ENCODE measurements at regions not wholly inside any gene's neighbourhood (a gene's known extent, or its start where the extent isn't known, plus 50 kb on each side); places are given as distances from the start of the nearest gene placed in this dataset.

DNA sequence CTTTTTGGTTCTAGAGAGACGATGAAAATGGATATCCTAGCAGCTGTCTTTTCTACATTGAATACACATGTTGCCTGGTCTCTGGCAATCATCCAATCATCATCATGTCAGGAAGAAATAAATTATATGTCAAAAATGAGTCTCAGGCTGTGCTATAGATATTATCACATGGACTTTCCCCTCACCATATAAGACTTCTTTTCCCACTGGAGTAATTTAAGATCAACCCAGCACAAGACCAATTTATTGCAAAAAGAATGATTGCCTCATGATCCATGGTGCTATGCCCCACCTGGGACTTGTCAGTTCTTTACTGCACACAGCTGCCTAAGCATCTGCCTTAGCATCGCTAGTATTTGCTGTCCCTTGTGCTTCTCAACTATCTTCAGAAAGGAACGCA, 783.7 kb upstream of the TMEFF2 start:
- TF ChIP-seq, protein P1, sequence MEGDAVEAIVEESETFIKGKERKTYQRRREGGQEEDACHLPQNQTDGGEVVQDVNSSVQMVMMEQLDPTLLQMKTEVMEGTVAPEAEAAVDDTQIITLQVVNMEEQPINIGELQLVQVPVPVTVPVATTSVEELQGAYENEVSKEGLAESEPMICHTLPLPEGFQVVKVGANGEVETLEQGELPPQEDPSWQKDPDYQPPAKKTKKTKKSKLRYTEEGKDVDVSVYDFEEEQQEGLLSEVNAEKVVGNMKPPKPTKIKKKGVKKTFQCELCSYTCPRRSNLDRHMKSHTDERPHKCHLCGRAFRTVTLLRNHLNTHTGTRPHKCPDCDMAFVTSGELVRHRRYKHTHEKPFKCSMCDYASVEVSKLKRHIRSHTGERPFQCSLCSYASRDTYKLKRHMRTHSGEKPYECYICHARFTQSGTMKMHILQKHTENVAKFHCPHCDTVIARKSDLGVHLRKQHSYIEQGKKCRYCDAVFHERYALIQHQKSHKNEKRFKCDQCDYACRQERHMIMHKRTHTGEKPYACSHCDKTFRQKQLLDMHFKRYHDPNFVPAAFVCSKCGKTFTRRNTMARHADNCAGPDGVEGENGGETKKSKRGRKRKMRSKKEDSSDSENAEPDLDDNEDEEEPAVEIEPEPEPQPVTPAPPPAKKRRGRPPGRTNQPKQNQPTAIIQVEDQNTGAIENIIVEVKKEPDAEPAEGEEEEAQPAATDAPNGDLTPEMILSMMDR (IDR thresholded peaks at IDR 0.05) = no peak
- H3K27me3 Mint-ChIP-seq (ENCODE audit: low read depth in 3 of 3) = no peaks in the 10 kb centered on the region

DNA sequence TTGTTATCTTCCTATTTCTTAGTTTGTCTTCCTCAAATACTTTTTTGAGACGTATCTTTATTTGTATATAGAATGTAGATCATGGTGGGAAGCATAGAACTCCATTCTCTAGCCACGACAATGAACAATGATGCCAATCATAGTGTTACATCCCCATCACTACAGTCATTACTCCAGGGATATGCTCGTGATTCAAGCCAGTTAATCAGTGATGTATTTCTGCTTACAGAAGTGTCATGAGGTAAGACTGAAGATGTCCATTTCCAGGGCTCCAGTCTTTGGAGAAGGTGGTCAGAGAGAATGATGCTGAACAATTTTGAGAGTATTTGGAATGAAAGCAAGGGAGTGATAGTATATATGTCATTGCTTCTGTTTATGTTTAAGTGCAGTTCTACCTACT, 777.2 kb upstream of the TMEFF2 start:
- Histone ChIP-seq H3K9ac (ENCODE audit: insufficient read depth, low read length, poor library complexity, severe bottlenecking) (no peak overlapping the region), H3K27me3 (ENCODE audit: control insufficient read depth in 2 of 2, insufficient read depth in 2 of 2, low read length in 2 of 2) (no peaks in the 10 kb centered on the region), H3K4me3 (replicated peaks in 1 of 3; ENCODE audit: low read depth in 2 of 3, low read length in 3 of 3) (no peak overlapping the region), H2AFZ (ENCODE audit: insufficient read depth, low read depth, low read length, poor library complexity, severe bottlenecking) (no peak overlapping the region), H3K79me2 (ENCODE audit: insufficient read depth, low read length) (no peaks in the 10 kb centered on the region), H3K4me1 (ENCODE audit: control insufficient read depth in 1 of 2, insufficient read depth in 2 of 2, low read length in 2 of 2) (no peaks in the 10 kb centered on the region), H3K4me2 (replicated peaks; ENCODE audit: extremely low read depth, low read length, poor library complexity, severe bottlenecking) (no peak overlapping the region), H3K36me3 (replicated peaks in 1 of 2; ENCODE audit: control insufficient read depth in 1 of 2, insufficient read depth in 2 of 2, low read length in 2 of 2) (no peaks in the 10 kb centered on the region), H4K20me1 (ENCODE audit: insufficient read depth, low read length) (no peaks in the 10 kb centered on the region), H3K27ac (ENCODE audit: low read depth in 1 of 2, low read length in 2 of 2) (no peak overlapping the region), H3K9me3 (replicated peaks in 1 of 2; ENCODE audit: control insufficient read depth in 1 of 2, insufficient read depth in 1 of 2, low read length in 2 of 2) (no peaks in the 10 kb centered on the region)
- no peaks in the 10 kb centered on the region for H3K4me1 Mint-ChIP-seq
- H3K36me3 Mint-ChIP-seq = no peaks in the 10 kb centered on the region
- intact Hi-C loops (cut with micrococcal nuclease) = no loop called here
- no peak for DNase-seq
- no peak overlapping the region for H3K4me3 Mint-ChIP-seq
- no peaks in the 10 kb centered on the region for H3K27me3 Mint-ChIP-seq (ENCODE audit: low read depth in 3 of 3)
- no peak overlapping the region for H3K27ac Mint-ChIP-seq
- peaks cover 0 to 6% (median 2%) of the 10 kb centered on the region in 7 donors for H3K9me3 Mint-ChIP-seq
- WGBS (ENCODE audit: insufficient coverage) = no CpG with 5 or more reads among the region's 3 CpGs
- TF ChIP-seq, protein P1 (IDR thresholded peaks at IDR 0.05) = no peak

More for the DNA sequence above, 783.7 kb upstream of the TMEFF2 start:
- Histone ChIP-seq H3K27me3 (ENCODE audit: control insufficient read depth in 2 of 2, insufficient read depth in 2 of 2, low read length in 2 of 2) (no peaks in the 10 kb centered on the region), H3K36me3 (replicated peaks in 1 of 2; ENCODE audit: control insufficient read depth in 1 of 2, insufficient read depth in 2 of 2, low read length in 2 of 2) (no peaks in the 10 kb centered on the region), H2AFZ (ENCODE audit: insufficient read depth, low read depth, low read length, poor library complexity, severe bottlenecking) (no peak overlapping the region), H3K9me3 (replicated peaks in 1 of 2; ENCODE audit: control insufficient read depth in 1 of 2, insufficient read depth in 1 of 2, low read length in 2 of 2) (no peaks in the 10 kb centered on the region), H3K4me3 (replicated peaks in 1 of 3; ENCODE audit: low read depth in 2 of 3, low read length in 3 of 3) (no peak overlapping the region), H3K79me2 (ENCODE audit: insufficient read depth, low read length) (no peaks in the 10 kb centered on the region), H3K9ac (ENCODE audit: insufficient read depth, low read length, poor library complexity, severe bottlenecking) (no peak overlapping the region), H4K20me1 (ENCODE audit: insufficient read depth, low read length) (no peaks in the 10 kb centered on the region), H3K4me1 (ENCODE audit: control insufficient read depth in 1 of 2, insufficient read depth in 2 of 2, low read length in 2 of 2) (no peaks in the 10 kb centered on the region), H3K4me2 (replicated peaks; ENCODE audit: extremely low read depth, low read length, poor library complexity, severe bottlenecking) (no peak overlapping the region), H3K27ac (ENCODE audit: low read depth in 1 of 2, low read length in 2 of 2) (no peak overlapping the region)
- Mint-ChIP-seq H3K4me3 (no peak overlapping the region), H3K27ac (no peak overlapping the region), H3K4me1 (no peaks in the 10 kb centered on the region), H3K36me3 (no peaks in the 10 kb centered on the region), H3K9me3 (peaks cover 0 to 9% (median 2%) of the 10 kb centered on the region in 7 donors)
- intact Hi-C loops (cut with micrococcal nuclease) = no loop called here
- no peak for DNase-seq
- WGBS (ENCODE audit: insufficient coverage) = 93% methylated on average over 2 of the region's 3 CpGs

All from CD14-positive monocyte (primary cell).